Endothelial cell of umbilical vein (primary cell): ENCODE measurements at regions not wholly inside any gene's neighbourhood (a gene's known extent, or its start where the extent isn't known, plus 50 kb on each side); places are given as distances from the start of the nearest gene placed in this dataset.

Experiments used
- BruUV-seq: library from RNA; stranded (reverse); fragments of 400-500 nt; replicated peaks from 2 replicates; lab custom pipeline; 2021; lab: Mats Ljungman, UMichigan
- CTCF ChIA-PET: fragments of 300-600, 350-600 bp; sonication (Branson Sonifier 250); formaldehyde crosslinking; loops from one replicate; lab custom pipeline; 2021; ENCODE audit warnings: antibody characterized with exemption, inconsistent platforms; lab: Charles Lee
- POLR2A ChIA-PET: fragments of 300-600, 350-600 bp; sonication (Branson Sonifier 250); formaldehyde crosslinking; loops from one replicate; lab custom pipeline; 2021; ENCODE audit warnings: antibody characterized with exemption, inconsistent platforms; lab: Charles Lee
- DNase-seq: peaks from one replicate; pipeline ENCODE4 v3.0.0-alpha.2; 2011; ENCODE audit warnings: low read depth, low spot score
- FAIRE-seq: peaks from 2 replicates; lab custom pipeline; 2011; peaks lifted over from hg19 to GRCh38; lab: Jason Lieb, UNC
- H2AFZ ChIP-seq: 2 replicates; pipeline ENCODE4 v1.6.0; 2012; ENCODE audit warnings: low read depth, low read length, control low read depth, inconsistent platforms
- H3K27ac ChIP-seq: 2 replicates; pipeline ENCODE4 v1.5.1; 2011; ENCODE audit warnings: low read depth, mild to moderate bottlenecking, control low read depth, low read length, moderate library complexity; ENCODE audit not compliant: insufficient read depth
- H3K27me3 ChIP-seq, 2 experiments: 2 replicates each; pipeline versions ENCODE4 v1.6.0 to v1.6.1; 2011; ENCODE audit warnings: low read length in 2 of 2, mixed read lengths in 1 of 2; ENCODE audit not compliant: control insufficient read depth in 2 of 2, insufficient read depth in 2 of 2
- H3K36me3 ChIP-seq, 2 experiments: 2 replicates in 1 of 2; 3 replicates in 1 of 2; pipeline ENCODE4 v1.5.1; 2011; ENCODE audit warnings: low read length in 2 of 2, mild to moderate bottlenecking in 1 of 2, moderate library complexity in 1 of 2; ENCODE audit not compliant: control insufficient read depth in 2 of 2, insufficient read depth in 2 of 2; ENCODE audit errors: extremely low read depth in 1 of 2
- H3K4me1 ChIP-seq: 3 replicates; pipeline ENCODE4 v1.5.1; 2011; ENCODE audit warnings: mild to moderate bottlenecking, low read length; ENCODE audit not compliant: control insufficient read depth, insufficient read depth; ENCODE audit errors: extremely low read depth
- H3K4me2 ChIP-seq: 2 replicates; pipeline ENCODE4 v1.6.1; 2011; ENCODE audit warnings: low read length, control low read depth, mixed read lengths; ENCODE audit not compliant: insufficient read depth
- H3K4me3 ChIP-seq, 3 experiments: fragments of 200-600 bp in 1 of 3; sonication (generic), shearing (Covaris generic) in 1 of 3; replicated peaks in 1 of 3; 2 replicates each; pipeline ENCODE4 v1.5.1; 2011 to 2016; ENCODE audit warnings: control low read depth in 3 of 3, low read length in 3 of 3, mild to moderate bottlenecking in 2 of 3, inconsistent platforms in 1 of 3, low read depth in 1 of 3, moderate library complexity in 1 of 3; ENCODE audit not compliant: insufficient read depth in 1 of 3
- H3K79me2 ChIP-seq: 2 replicates; pipeline ENCODE4 v1.6.0; 2012; ENCODE audit warnings: low read length, inconsistent platforms; ENCODE audit not compliant: control insufficient read depth, insufficient read depth
- H3K9ac ChIP-seq: replicated peaks from 2 replicates; pipeline ENCODE3; 2011; ENCODE audit warnings: low read length, control low read depth; ENCODE audit not compliant: insufficient read depth; ENCODE audit errors: extremely low read depth
- H3K9me1 ChIP-seq: replicated peaks from 3 replicates; pipeline ENCODE4 v1.6.0; 2011; ENCODE audit warnings: mild to moderate bottlenecking, low read length; ENCODE audit not compliant: control insufficient read depth, insufficient read depth; ENCODE audit errors: extremely low read depth
- H3K9me3 ChIP-seq: replicated peaks from 2 replicates; pipeline ENCODE4 v1.5.1; 2012; ENCODE audit warnings: low read length, inconsistent platforms; ENCODE audit not compliant: control insufficient read depth, insufficient read depth
- H4K20me1 ChIP-seq: replicated peaks from 2 replicates; pipeline ENCODE3; 2011; ENCODE audit warnings: mild to moderate bottlenecking, low read length; ENCODE audit not compliant: control insufficient read depth, insufficient read depth; ENCODE audit errors: extremely low read depth
- EZH2 ChIP-seq: IDR thresholded peaks from 2 replicates; pipeline ENCODE4 v1.6.1; 2012; ENCODE audit warnings: borderline replicate concordance, low read depth, mild to moderate bottlenecking, moderate library complexity, low read length, inconsistent platforms; ENCODE audit not compliant: severe bottlenecking
- FOS ChIP-seq: IDR thresholded peaks from 2 replicates; pipeline ENCODE4 v1.6.1; 2011; ENCODE audit warnings: mild to moderate bottlenecking, low read length, moderate library complexity, borderline replicate concordance; ENCODE audit not compliant: insufficient read depth
- GATA2 ChIP-seq: IDR thresholded peaks from 2 replicates; pipeline ENCODE4 v1.7.0; 2011; ENCODE audit warnings: low read depth, mild to moderate bottlenecking, moderate library complexity, mixed read lengths, low read length; ENCODE audit not compliant: insufficient read length, insufficient read depth
- JUN ChIP-seq: IDR thresholded peaks from 2 replicates; pipeline ENCODE4 v1.6.1; 2011; ENCODE audit warnings: borderline replicate concordance, low read depth; ENCODE audit not compliant: insufficient read length, insufficient read depth
- MYC ChIP-seq: IDR thresholded peaks from one replicate; pipeline ENCODE4 v1.6.1; 2011; ENCODE audit warnings: mild to moderate bottlenecking, low read depth, low read length
- POLR2A ChIP-seq: IDR thresholded peaks from 2 replicates; pipeline ENCODE4 v1.6.1; 2012; ENCODE audit warnings: low read depth, mild to moderate bottlenecking, control low read depth, low read length
- POLR2AphosphoS5 ChIP-seq: IDR thresholded peaks from 2 replicates; pipeline ENCODE4 v1.6.1; 2012; ENCODE audit warnings: low read depth, mild to moderate bottlenecking, control low read depth, low read length, moderate library complexity; ENCODE audit not compliant: insufficient read depth
- dilution Hi-C: fragments of 300-500 bp; cut with MboI; formaldehyde crosslinking; loops from one replicate; pipeline ENCODE4 v1.15.0; 2019; ENCODE audit warnings: low sequenced_read_pairs; ENCODE audit not compliant: extremely low pct_ligation_motif_present
- intact Hi-C: fragments of 100-400 bp; cut with micrococcal nuclease; formaldehyde crosslinking; loops from one replicate; pipeline ENCODE4 v1.10.0; 2022
- TF ChIP-seq, protein P1 (sequence below), 2 donors: IDR thresholded peaks; 1 replicate in 1 of 2; 2 replicates in 1 of 2; pipeline ENCODE4 v1.5.1; 2011; ENCODE audit warnings: low read length in 2 of 2, mild to moderate bottlenecking in 2 of 2, moderate library complexity in 2 of 2, control low read depth in 1 of 2, inconsistent platforms in 1 of 2, low read depth in 1 of 2; ENCODE audit not compliant: insufficient read depth in 1 of 2; ENCODE audit errors: extremely low read depth in 1 of 2
- TF ChIP-seq, protein P2 (sequence below): IDR thresholded peaks from 2 replicates; pipeline ENCODE4 v1.6.1; 2011; ENCODE audit not compliant: insufficient read depth, insufficient read length

DNA sequence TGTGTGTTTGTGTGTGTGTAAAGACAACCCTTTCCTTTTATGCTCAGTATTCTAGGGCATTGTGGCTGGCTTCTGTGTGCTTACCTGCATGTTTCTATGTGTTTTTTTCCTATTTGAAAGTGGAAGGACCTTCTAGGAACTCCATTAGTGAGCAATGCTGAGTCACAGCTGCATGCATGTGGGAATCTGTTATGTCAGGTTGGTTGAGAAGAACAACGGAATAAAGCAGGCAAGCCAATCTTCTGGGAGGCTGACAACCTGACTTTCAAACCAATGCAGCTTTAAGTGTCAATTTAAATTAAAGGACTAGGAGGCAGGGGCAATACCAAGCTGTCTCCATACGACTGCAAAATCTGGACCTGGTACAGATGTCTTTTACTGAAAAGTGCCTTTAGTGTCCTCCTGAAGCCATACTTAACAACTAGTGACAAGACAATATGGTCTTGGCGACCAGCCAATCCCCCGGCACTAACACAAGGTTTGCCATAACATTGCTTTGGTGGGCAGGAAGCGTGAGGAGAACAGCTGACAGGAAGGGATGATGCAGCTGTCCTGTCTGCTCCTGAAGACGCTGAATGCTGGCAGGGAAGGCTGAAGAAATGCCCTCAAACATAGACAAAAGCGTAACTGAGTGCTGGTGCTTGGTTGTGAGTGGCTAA is 514.7 kb upstream of the CDH7 start:
- Histone ChIP-seq H3K4me3 (no peak overlapping the region), H3K27me3 (no peaks in the 10 kb centered on the region), H3K79me2 (no peaks in the 10 kb centered on the region), H3K27ac (no peak overlapping the region), H3K36me3 (no peaks in the 10 kb centered on the region), H3K4me2 (no peak overlapping the region), H2AFZ (no peak overlapping the region), H3K9me3 (no peaks in the 10 kb centered on the region), H3K9ac (no peak overlapping the region), H3K9me1 (no peaks in the 10 kb centered on the region), H4K20me1 (no peaks in the 10 kb centered on the region), H3K4me1 (no peaks in the 10 kb centered on the region)
- ChIA-PET CTCF (no interaction called here), POLR2A (no interaction called here)
- intact Hi-C loops, result no loop called here
- FAIRE-seq (no peak), DNase-seq (no peak)
- dilution Hi-C loops, result no loop called here
- BruUV-seq, result no TSS peak
- TF ChIP-seq EZH2 (no peak), GATA2 (no peak), POLR2AphosphoS5 (no peak), POLR2A (no peak), MYC (no peak), JUN (no peak), FOS (no peak)
- TF ChIP-seq, protein P1, sequence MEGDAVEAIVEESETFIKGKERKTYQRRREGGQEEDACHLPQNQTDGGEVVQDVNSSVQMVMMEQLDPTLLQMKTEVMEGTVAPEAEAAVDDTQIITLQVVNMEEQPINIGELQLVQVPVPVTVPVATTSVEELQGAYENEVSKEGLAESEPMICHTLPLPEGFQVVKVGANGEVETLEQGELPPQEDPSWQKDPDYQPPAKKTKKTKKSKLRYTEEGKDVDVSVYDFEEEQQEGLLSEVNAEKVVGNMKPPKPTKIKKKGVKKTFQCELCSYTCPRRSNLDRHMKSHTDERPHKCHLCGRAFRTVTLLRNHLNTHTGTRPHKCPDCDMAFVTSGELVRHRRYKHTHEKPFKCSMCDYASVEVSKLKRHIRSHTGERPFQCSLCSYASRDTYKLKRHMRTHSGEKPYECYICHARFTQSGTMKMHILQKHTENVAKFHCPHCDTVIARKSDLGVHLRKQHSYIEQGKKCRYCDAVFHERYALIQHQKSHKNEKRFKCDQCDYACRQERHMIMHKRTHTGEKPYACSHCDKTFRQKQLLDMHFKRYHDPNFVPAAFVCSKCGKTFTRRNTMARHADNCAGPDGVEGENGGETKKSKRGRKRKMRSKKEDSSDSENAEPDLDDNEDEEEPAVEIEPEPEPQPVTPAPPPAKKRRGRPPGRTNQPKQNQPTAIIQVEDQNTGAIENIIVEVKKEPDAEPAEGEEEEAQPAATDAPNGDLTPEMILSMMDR (IDR thresholded peaks at IDR 0.05; ENCODE audit: extremely low read depth in 1 of 2, insufficient read depth in 1 of 2, low read depth in 1 of 2, low read length in 2 of 2), result no peak
- TF ChIP-seq, protein P2, sequence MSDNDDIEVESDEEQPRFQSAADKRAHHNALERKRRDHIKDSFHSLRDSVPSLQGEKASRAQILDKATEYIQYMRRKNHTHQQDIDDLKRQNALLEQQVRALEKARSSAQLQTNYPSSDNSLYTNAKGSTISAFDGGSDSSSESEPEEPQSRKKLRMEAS, result no peak
